ENCODE measurements at regions not wholly inside any gene's neighbourhood (a gene's known extent, or its start where the extent isn't known, plus 50 kb on each side); places are given as distances from the start of the nearest gene placed in this dataset.

DNA sequence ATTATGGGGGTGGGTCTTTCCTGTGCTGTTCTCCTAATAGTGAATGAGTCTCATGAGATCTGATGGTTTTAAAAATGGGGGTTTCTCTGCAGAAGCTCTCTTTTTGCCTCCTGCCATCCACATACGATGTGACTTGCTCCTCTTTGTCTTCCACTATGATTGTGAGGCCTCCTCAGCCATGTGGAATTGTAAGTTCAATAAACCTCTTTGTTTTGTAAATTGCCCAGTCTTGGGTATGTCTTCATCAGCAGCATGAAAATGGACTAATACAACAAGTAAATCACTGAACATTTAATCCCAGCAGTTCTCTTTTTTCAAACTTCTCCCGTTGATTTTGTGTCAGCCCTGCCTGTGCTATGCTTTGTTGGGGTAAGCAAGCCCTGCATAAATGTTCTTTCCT is 95.2 kb downstream of the FAM217A start:
- TF ChIP-seq POLR2A (IDR thresholded peaks at IDR 0.05; ENCODE audit: low read length) (no peak), GATA1 (IDR thresholded peaks at IDR 0.05; ENCODE audit: low read depth, low read length) (no peak)
